ENCODE measurements at regions not wholly inside any gene's neighbourhood (a gene's known extent, or its start where the extent isn't known, plus 50 kb on each side); places are given as distances from the start of the nearest gene placed in this dataset.

- ChIA-PET POLR2A (no interaction called here), CTCF (no interaction called here), RAD21 (ENCODE audit: low non-redundant PET in 1 of 2, low total read pairs in 2 of 2, uncharacterized antibody in 2 of 2, unreplicated experiment in 2 of 2) (no interaction called here)
- Histone ChIP-seq H3K9me2 (ENCODE audit: insufficient read depth) (no peaks in the 10 kb centered on the region), H3K9me3 (ENCODE audit: control insufficient read depth in 1 of 2, insufficient read depth in 1 of 2, low read depth in 1 of 2, low read length in 2 of 2) (no peaks in the 10 kb centered on the region), H3K4me2 (ENCODE audit: low read length) (no peak overlapping the region), H3K79me2 (ENCODE audit: insufficient read depth, low read length) (no peaks in the 10 kb centered on the region), H3K36me3 (ENCODE audit: control insufficient read depth in 1 of 2, insufficient read depth in 2 of 2, low read length in 2 of 2) (no peaks in the 10 kb centered on the region), H4K20me1 (ENCODE audit: insufficient read depth) (no peaks in the 10 kb centered on the region), H3K4me3 (replicated peaks in 1 of 2; ENCODE audit: low read depth in 1 of 2, low read length in 2 of 2) (no peak overlapping the region), H3K4me1 (ENCODE audit: control insufficient read depth in 1 of 2, insufficient read depth in 2 of 2, low read length in 2 of 2) (no peaks in the 10 kb centered on the region), H3K27ac (ENCODE audit: low read depth, low read length) (no peak overlapping the region), H3K9ac (ENCODE audit: low read length) (no peak overlapping the region), H3K27me3 (ENCODE audit: insufficient read depth, low read length) (no peaks in the 10 kb centered on the region), H2AFZ (ENCODE audit: low read depth, low read length, poor library complexity, severe bottlenecking) (no peak overlapping the region)
- BruUV-seq (replicated peaks) = no TSS peak
- no peak for ATAC-seq
- DNase-seq (ENCODE audit: low read depth, low spot score) = no peak
- TF ChIP-seq YY1 (IDR thresholded peaks at IDR 0.05; ENCODE audit: extremely low read depth, insufficient replicate concordance, low read depth, low read length) (no peak), SRF (IDR thresholded peaks at IDR 0.05; ENCODE audit: low read depth) (no peak), SP1 (IDR thresholded peaks at IDR 0.05; ENCODE audit: low read depth) (no peak), EZH2phosphoT487 (IDR thresholded peaks at IDR 0.05; ENCODE audit: borderline replicate concordance) (no peak), ZBTB33 (IDR thresholded peaks at IDR 0.05; ENCODE audit: extremely low read depth, insufficient replicate concordance, low read length) (no peak), SIN3A (IDR thresholded peaks at IDR 0.05; ENCODE audit: low read depth) (no peak), EZH2 (IDR thresholded peaks at IDR 0.05) (no peak), FOSL1 (IDR thresholded peaks at IDR 0.05; ENCODE audit: low read depth) (no peak), JUND (IDR thresholded peaks at IDR 0.05) (no peak), CEBPB (IDR thresholded peaks at IDR 0.05; ENCODE audit: low read depth) (no peak), REST (IDR thresholded peaks at IDR 0.05; ENCODE audit: low read depth) (no peak), ATF3 (IDR thresholded peaks at IDR 0.05) (no peak), ZFX (IDR thresholded peaks at IDR 0.05) (no peak), CBX3 (IDR thresholded peaks at IDR 0.05; ENCODE audit: low read depth) (no peak)
- intact Hi-C loops (cut with micrococcal nuclease) = no loop called here
Measured at GRCh38 chr13:85685436-85685835, 113.8 kb downstream of the SLITRK6 start.

Measured in HCT116 (cell line).